ENCODE measurements at regions not wholly inside any gene's neighbourhood (a gene's known extent, or its start where the extent isn't known, plus 50 kb on each side); places are given as distances from the start of the nearest gene placed in this dataset.

- H3K9ac ChIP-seq (ENCODE audit: insufficient read depth in 1 of 2, low read length in 2 of 2): no peak overlapping the region
These were observed 98.3 kb downstream of the SOD2 start for GRCh38 chr6:159594750-159595117.

GRCh38 chr6:159594106-159594749 is 98.8 kb downstream of the SOD2 start:
- peaks cover 0 to 1% (median 0%) of the 10 kb centered on the region in 4 donors for H3K9me3 ChIP-seq (ENCODE audit: control insufficient read depth in 4 of 4, insufficient read depth in 3 of 4, low read length in 3 of 4)
- 76 to 89% methylated on average over 7 of the region's 7 CpGs for WGBS, 2 donors
- H3K36me3 ChIP-seq (ENCODE audit: control insufficient read depth in 4 of 4, insufficient read depth in 4 of 4, low read length in 4 of 4): no peaks in the 10 kb centered on the region
- H3K4me1 ChIP-seq (ENCODE audit: control insufficient read depth in 5 of 5, insufficient read depth in 5 of 5, low read length in 5 of 5): no peaks in the 10 kb centered on the region
- no peak overlapping the region for H3K27ac ChIP-seq (ENCODE audit: low read depth in 1 of 2, low read length in 1 of 2)
- H3K9ac ChIP-seq (ENCODE audit: insufficient read depth in 1 of 2, low read length in 2 of 2): no peak overlapping the region
- no peak for TF ChIP-seq CTCF (IDR thresholded peaks at IDR 0.05; ENCODE audit: control extremely low read depth, extremely low read depth)
- no peak for ATAC-seq (ENCODE audit: insufficient read depth, low FRiP score)
- no peaks in the 10 kb centered on the region for H3K27me3 ChIP-seq (ENCODE audit: control insufficient read depth in 3 of 3, insufficient read depth in 3 of 3, low read length in 2 of 3)
- no peak overlapping the region for H3K4me3 ChIP-seq
- DNase-seq: no peak

More at GRCh38 chr6:159594750-159595117, 98.3 kb downstream of the SOD2 start:
- H3K36me3 ChIP-seq (ENCODE audit: control insufficient read depth in 4 of 4, insufficient read depth in 4 of 4, low read length in 4 of 4): no peaks in the 10 kb centered on the region
- H3K4me1 ChIP-seq (ENCODE audit: control insufficient read depth in 5 of 5, insufficient read depth in 5 of 5, low read length in 5 of 5): no peaks in the 10 kb centered on the region
- no peak for DNase-seq
- 62 to 83% methylated on average over 1 of the region's 1 CpG for WGBS, 2 donors
- no peaks in the 10 kb centered on the region for H3K27me3 ChIP-seq (ENCODE audit: control insufficient read depth in 3 of 3, insufficient read depth in 3 of 3, low read length in 2 of 3)
- no peak for ATAC-seq (ENCODE audit: insufficient read depth, low FRiP score)
- H3K27ac ChIP-seq (ENCODE audit: low read depth in 1 of 2, low read length in 1 of 2): no peak overlapping the region
- no peak overlapping the region for H3K4me3 ChIP-seq
- TF ChIP-seq CTCF (IDR thresholded peaks at IDR 0.05; ENCODE audit: control extremely low read depth, extremely low read depth): no peak
- no peaks in the 10 kb centered on the region for H3K9me3 ChIP-seq (ENCODE audit: control insufficient read depth in 4 of 4, insufficient read depth in 3 of 4, low read length in 3 of 4)

- peaks cover 0 to 1% (median 0%) of the 10 kb centered on the region in 4 donors for H3K9me3 ChIP-seq (ENCODE audit: control insufficient read depth in 4 of 4, insufficient read depth in 3 of 4, low read length in 3 of 4)
- H3K4me1 ChIP-seq (ENCODE audit: control insufficient read depth in 5 of 5, insufficient read depth in 5 of 5, low read length in 5 of 5): no peaks in the 10 kb centered on the region
- no peak overlapping the region for H3K4me3 ChIP-seq
- WGBS, 2 donors: 86% methylated on average over 5 of the region's 5 CpGs
- H3K27ac ChIP-seq (ENCODE audit: low read depth in 1 of 2, low read length in 1 of 2): no peak overlapping the region
- ATAC-seq (ENCODE audit: insufficient read depth, low FRiP score) (no peak), DNase-seq (no peak)
- no peaks in the 10 kb centered on the region for H3K36me3 ChIP-seq (ENCODE audit: control insufficient read depth in 4 of 4, insufficient read depth in 4 of 4, low read length in 4 of 4)
- H3K9ac ChIP-seq (ENCODE audit: insufficient read depth in 1 of 2, low read length in 2 of 2): no peak overlapping the region
- no peak for TF ChIP-seq CTCF (IDR thresholded peaks at IDR 0.05; ENCODE audit: control extremely low read depth, extremely low read depth)
- H3K27me3 ChIP-seq (ENCODE audit: control insufficient read depth in 3 of 3, insufficient read depth in 3 of 3, low read length in 2 of 3): no peaks in the 10 kb centered on the region
These were observed 102.2 kb downstream of the SOD2 start for GRCh38 chr6:159590835-159591234.

- Histone ChIP-seq H3K4me1 (ENCODE audit: control insufficient read depth in 5 of 5, insufficient read depth in 5 of 5, low read length in 5 of 5) (no peaks in the 10 kb centered on the region), H3K9ac (ENCODE audit: insufficient read depth in 1 of 2, low read length in 2 of 2) (no peak overlapping the region), H3K27ac (ENCODE audit: low read depth in 1 of 2, low read length in 1 of 2) (no peak overlapping the region), H3K9me3 (ENCODE audit: control insufficient read depth in 4 of 4, insufficient read depth in 3 of 4, low read length in 3 of 4) (peaks cover 0 to 1% (median 0%) of the 10 kb centered on the region in 4 donors), H3K36me3 (ENCODE audit: control insufficient read depth in 4 of 4, insufficient read depth in 4 of 4, low read length in 4 of 4) (no peaks in the 10 kb centered on the region), H3K4me3 (no peak overlapping the region), H3K27me3 (ENCODE audit: control insufficient read depth in 3 of 3, insufficient read depth in 3 of 3, low read length in 2 of 3) (no peaks in the 10 kb centered on the region)
- DNase-seq (no peak), ATAC-seq (ENCODE audit: insufficient read depth, low FRiP score) (no peak)
- 93 to 96% methylated on average over 1 of the region's 1 CpG for WGBS, 2 donors
- TF ChIP-seq CTCF (IDR thresholded peaks at IDR 0.05; ENCODE audit: control extremely low read depth, extremely low read depth): no peak
These were observed 106.4 kb downstream of the SOD2 start for GRCh38 chr6:159586684-159587083.

All from lung (tissue), 11 donors.